ENCODE measurements at regions not wholly inside any gene's neighbourhood (a gene's known extent, or its start where the extent isn't known, plus 50 kb on each side); places are given as distances from the start of the nearest gene placed in this dataset.

DNA sequence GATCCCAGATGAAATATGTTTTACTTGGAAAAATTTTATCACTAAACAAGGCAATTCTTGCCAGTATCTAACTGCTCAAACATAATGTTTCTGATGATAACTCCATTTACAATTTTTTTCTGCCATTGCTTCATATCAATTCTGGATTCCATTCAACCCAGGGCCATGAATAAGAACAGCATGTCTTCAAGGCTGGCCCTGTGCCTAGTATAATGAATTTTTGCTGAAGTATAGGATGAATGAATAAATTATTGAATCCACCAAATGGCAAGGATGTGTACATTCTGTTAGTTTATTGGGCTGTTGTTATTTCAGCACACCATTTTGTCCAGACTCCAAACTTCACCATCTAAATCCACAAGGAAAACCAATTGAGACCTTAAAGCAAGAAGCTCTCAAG is 414.7 kb downstream of the HS3ST3B1 start:
- Mint-ChIP-seq H3K27ac (no peak overlapping the region), H3K36me3 (no peaks in the 10 kb centered on the region), H3K27me3 (ENCODE audit: low read depth) (no peaks in the 10 kb centered on the region), H3K4me1 (no peaks in the 10 kb centered on the region), H3K9me3 (no peaks in the 10 kb centered on the region), H3K4me3 (no peak overlapping the region)
- DNase-seq (ENCODE audit: low spot score) (no peak), ATAC-seq (no peak)
- CTCF ChIA-PET = no interaction called here
- TF ChIP-seq JAZF1 (CRISPR knock-in tag; IDR thresholded peaks at IDR 0.05) = no peak
- TF ChIP-seq, protein P1, sequence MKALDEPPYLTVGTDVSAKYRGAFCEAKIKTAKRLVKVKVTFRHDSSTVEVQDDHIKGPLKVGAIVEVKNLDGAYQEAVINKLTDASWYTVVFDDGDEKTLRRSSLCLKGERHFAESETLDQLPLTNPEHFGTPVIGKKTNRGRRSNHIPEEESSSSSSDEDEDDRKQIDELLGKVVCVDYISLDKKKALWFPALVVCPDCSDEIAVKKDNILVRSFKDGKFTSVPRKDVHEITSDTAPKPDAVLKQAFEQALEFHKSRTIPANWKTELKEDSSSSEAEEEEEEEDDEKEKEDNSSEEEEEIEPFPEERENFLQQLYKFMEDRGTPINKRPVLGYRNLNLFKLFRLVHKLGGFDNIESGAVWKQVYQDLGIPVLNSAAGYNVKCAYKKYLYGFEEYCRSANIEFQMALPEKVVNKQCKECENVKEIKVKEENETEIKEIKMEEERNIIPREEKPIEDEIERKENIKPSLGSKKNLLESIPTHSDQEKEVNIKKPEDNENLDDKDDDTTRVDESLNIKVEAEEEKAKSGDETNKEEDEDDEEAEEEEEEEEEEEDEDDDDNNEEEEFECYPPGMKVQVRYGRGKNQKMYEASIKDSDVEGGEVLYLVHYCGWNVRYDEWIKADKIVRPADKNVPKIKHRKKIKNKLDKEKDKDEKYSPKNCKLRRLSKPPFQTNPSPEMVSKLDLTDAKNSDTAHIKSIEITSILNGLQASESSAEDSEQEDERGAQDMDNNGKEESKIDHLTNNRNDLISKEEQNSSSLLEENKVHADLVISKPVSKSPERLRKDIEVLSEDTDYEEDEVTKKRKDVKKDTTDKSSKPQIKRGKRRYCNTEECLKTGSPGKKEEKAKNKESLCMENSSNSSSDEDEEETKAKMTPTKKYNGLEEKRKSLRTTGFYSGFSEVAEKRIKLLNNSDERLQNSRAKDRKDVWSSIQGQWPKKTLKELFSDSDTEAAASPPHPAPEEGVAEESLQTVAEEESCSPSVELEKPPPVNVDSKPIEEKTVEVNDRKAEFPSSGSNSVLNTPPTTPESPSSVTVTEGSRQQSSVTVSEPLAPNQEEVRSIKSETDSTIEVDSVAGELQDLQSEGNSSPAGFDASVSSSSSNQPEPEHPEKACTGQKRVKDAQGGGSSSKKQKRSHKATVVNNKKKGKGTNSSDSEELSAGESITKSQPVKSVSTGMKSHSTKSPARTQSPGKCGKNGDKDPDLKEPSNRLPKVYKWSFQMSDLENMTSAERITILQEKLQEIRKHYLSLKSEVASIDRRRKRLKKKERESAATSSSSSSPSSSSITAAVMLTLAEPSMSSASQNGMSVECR (CRISPR knock-in tag; IDR thresholded peaks at IDR 0.05; ENCODE audit: borderline replicate concordance) = no peak
- POLR2A ChIA-PET = no interaction called here

- Mint-ChIP-seq H3K27ac (no peak overlapping the region), H3K36me3 (no peaks in the 10 kb centered on the region), H3K4me3 (no peak overlapping the region), H3K27me3 (ENCODE audit: low read depth) (no peaks in the 10 kb centered on the region), H3K4me1 (no peaks in the 10 kb centered on the region), H3K9me3 (no peaks in the 10 kb centered on the region)
- TF ChIP-seq SMAD3 (CRISPR knock-in tag; IDR thresholded peaks at IDR 0.05; ENCODE audit: borderline replicate concordance) (no peak), JUN (CRISPR knock-in tag; IDR thresholded peaks at IDR 0.05) (no peak), CREM (CRISPR knock-in tag; IDR thresholded peaks at IDR 0.05) (no peak), GABPB1 (CRISPR knock-in tag; IDR thresholded peaks at IDR 0.05) (no peak), ZNF232 (CRISPR knock-in tag; IDR thresholded peaks at IDR 0.05) (no peak), NR1H2 (CRISPR knock-in tag; IDR thresholded peaks at IDR 0.05) (no peak), SP1 (CRISPR knock-in tag; conservative IDR thresholded peaks at IDR 0.05) (no peak), RELA (CRISPR knock-in tag; IDR thresholded peaks at IDR 0.05; ENCODE audit: borderline replicate concordance) (no peak), ATF3 (CRISPR knock-in tag; conservative IDR thresholded peaks at IDR 0.05) (no peak), NR3C1 (CRISPR knock-in tag; conservative IDR thresholded peaks at IDR 0.05; ENCODE audit: low read depth) (no peak), ZNF219 (CRISPR knock-in tag; IDR thresholded peaks at IDR 0.05; ENCODE audit: borderline replicate concordance) (no peak), CTCF (IDR thresholded peaks at IDR 0.05) (no peak), IRF2 (CRISPR knock-in tag; IDR thresholded peaks at IDR 0.05; ENCODE audit: borderline replicate concordance, low read depth) (no peak), ELF4 (CRISPR knock-in tag; IDR thresholded peaks at IDR 0.05; ENCODE audit: low read depth) (no peak), EMX1 (CRISPR knock-in tag; IDR thresholded peaks at IDR 0.05) (no peak), OVOL2 (CRISPR knock-in tag; IDR thresholded peaks at IDR 0.05; ENCODE audit: borderline replicate concordance) (no peak)
- TF ChIP-seq, protein P2, sequence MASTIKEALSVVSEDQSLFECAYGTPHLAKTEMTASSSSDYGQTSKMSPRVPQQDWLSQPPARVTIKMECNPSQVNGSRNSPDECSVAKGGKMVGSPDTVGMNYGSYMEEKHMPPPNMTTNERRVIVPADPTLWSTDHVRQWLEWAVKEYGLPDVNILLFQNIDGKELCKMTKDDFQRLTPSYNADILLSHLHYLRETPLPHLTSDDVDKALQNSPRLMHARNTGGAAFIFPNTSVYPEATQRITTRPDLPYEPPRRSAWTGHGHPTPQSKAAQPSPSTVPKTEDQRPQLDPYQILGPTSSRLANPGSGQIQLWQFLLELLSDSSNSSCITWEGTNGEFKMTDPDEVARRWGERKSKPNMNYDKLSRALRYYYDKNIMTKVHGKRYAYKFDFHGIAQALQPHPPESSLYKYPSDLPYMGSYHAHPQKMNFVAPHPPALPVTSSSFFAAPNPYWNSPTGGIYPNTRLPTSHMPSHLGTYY (CRISPR knock-in tag; IDR thresholded peaks at IDR 0.05) = no peak
- TF ChIP-seq, protein P3, sequence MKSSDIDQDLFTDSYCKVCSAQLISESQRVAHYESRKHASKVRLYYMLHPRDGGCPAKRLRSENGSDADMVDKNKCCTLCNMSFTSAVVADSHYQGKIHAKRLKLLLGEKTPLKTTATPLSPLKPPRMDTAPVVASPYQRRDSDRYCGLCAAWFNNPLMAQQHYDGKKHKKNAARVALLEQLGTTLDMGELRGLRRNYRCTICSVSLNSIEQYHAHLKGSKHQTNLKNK (CRISPR knock-in tag; IDR thresholded peaks at IDR 0.05) = no peak
- TF ChIP-seq, protein P4, sequence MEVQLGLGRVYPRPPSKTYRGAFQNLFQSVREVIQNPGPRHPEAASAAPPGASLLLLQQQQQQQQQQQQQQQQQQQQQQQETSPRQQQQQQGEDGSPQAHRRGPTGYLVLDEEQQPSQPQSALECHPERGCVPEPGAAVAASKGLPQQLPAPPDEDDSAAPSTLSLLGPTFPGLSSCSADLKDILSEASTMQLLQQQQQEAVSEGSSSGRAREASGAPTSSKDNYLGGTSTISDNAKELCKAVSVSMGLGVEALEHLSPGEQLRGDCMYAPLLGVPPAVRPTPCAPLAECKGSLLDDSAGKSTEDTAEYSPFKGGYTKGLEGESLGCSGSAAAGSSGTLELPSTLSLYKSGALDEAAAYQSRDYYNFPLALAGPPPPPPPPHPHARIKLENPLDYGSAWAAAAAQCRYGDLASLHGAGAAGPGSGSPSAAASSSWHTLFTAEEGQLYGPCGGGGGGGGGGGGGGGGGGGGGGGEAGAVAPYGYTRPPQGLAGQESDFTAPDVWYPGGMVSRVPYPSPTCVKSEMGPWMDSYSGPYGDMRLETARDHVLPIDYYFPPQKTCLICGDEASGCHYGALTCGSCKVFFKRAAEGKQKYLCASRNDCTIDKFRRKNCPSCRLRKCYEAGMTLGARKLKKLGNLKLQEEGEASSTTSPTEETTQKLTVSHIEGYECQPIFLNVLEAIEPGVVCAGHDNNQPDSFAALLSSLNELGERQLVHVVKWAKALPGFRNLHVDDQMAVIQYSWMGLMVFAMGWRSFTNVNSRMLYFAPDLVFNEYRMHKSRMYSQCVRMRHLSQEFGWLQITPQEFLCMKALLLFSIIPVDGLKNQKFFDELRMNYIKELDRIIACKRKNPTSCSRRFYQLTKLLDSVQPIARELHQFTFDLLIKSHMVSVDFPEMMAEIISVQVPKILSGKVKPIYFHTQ (CRISPR knock-in tag; IDR thresholded peaks at IDR 0.05) = no peak
- no peak for DNase-seq (ENCODE audit: low spot score)
- POLR2A ChIA-PET = no interaction called here
- CTCF ChIA-PET = no interaction called here
- no peak for ATAC-seq
Observed at GRCh38 chr17:14712611-14713021, 411.7 kb downstream of the HS3ST3B1 start.

All from WTC11 (cell line).